ENCODE measurements at regions not wholly inside any gene's neighbourhood (a gene's known extent, or its start where the extent isn't known, plus 50 kb on each side); places are given as distances from the start of the nearest gene placed in this dataset.

DNA sequence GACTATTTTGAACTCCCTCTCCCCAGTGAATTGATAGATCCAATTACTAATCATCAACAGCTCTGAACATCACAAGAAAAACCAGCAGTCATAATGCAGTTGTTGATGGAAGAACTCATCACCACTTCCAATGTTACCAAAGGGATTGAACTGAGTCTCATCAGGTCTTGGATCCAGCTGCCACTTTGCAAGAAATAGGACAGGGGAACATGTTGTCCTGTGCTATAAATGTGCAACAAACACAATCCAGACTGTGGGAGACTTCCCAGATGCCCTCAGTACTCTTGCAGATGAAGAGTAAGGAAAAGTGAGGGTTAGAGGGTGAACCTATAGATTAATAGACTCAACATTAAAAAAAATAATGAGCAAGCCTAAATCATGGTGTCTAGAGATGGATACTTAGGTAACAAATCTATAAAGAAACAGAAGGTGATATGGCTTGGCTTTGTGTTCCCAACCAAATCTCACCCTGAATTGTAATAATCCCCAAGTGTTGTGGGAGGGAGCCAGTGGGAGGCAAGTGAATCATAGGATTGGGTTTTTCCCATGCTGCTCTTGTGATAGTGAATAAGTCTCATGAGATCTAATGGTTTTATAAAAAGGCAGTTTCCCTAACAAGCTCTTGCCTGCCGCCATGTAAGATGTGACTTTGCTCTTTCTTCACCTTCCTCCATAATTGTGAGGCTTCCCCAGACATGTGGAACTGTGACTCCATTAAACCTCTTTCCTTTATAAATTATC lies 63.4 kb upstream of the PAPPA start (continued):
- TF ChIP-seq, protein P1, sequence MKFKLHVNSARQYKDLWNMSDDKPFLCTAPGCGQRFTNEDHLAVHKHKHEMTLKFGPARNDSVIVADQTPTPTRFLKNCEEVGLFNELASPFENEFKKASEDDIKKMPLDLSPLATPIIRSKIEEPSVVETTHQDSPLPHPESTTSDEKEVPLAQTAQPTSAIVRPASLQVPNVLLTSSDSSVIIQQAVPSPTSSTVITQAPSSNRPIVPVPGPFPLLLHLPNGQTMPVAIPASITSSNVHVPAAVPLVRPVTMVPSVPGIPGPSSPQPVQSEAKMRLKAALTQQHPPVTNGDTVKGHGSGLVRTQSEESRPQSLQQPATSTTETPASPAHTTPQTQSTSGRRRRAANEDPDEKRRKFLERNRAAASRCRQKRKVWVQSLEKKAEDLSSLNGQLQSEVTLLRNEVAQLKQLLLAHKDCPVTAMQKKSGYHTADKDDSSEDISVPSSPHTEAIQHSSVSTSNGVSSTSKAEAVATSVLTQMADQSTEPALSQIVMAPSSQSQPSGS (CRISPR knock-in tag; IDR thresholded peaks at IDR 0.05; ENCODE audit: borderline replicate concordance, low read depth) = no peak

DNA sequence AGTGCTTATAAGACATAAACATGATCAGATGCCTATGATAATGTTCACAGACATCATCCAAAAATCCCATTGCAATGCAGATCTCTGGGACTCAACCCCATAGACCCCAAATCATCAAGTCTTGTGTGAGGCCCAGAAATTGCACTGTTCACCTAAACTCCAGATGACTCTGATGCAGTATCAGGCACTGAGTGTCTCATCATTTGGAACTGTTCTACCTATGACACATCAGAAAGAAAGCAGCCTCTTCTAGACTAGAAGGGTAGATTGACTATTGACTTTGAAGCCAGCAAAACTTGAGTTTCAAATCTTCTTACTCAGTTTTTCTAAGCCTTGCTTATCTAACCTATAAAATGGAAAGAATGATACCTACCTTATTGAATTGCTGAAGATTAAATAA lies 58.7 kb upstream of the PAPPA start:
- TF ChIP-seq NFATC4 (CRISPR knock-in tag; IDR thresholded peaks at IDR 0.05) (no peak), ZBTB21 (CRISPR knock-in tag; IDR thresholded peaks at IDR 0.05; ENCODE audit: borderline replicate concordance) (no peak), PRRX2 (CRISPR knock-in tag; IDR thresholded peaks at IDR 0.05) (no peak)
- TF ChIP-seq, protein P2, sequence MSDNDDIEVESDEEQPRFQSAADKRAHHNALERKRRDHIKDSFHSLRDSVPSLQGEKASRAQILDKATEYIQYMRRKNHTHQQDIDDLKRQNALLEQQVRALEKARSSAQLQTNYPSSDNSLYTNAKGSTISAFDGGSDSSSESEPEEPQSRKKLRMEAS (CRISPR knock-in tag; IDR thresholded peaks at IDR 0.05) = no peak
- TF ChIP-seq, protein P3, sequence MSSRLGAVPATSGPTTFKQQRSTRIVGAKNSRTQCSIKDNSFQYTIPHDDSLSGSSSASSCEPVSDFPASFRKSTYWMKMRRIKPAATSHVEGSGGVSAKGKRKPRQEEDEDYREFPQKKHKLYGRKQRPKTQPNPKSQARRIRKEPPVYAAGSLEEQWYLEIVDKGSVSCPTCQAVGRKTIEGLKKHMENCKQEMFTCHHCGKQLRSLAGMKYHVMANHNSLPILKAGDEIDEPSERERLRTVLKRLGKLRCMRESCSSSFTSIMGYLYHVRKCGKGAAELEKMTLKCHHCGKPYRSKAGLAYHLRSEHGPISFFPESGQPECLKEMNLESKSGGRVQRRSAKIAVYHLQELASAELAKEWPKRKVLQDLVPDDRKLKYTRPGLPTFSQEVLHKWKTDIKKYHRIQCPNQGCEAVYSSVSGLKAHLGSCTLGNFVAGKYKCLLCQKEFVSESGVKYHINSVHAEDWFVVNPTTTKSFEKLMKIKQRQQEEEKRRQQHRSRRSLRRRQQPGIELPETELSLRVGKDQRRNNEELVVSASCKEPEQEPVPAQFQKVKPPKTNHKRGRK (CRISPR knock-in tag; IDR thresholded peaks at IDR 0.05; ENCODE audit: borderline replicate concordance) = no peak
- DNase-seq (ENCODE audit: low spot score) (no peak), ATAC-seq (no peak)
- CTCF ChIA-PET = no interaction called here
- Mint-ChIP-seq H3K27ac (no peak overlapping the region), H3K9me3 (peaks cover 24% of the 10 kb centered on the region), H3K27me3 (ENCODE audit: low read depth) (no peaks in the 10 kb centered on the region), H3K4me3 (no peak overlapping the region), H3K36me3 (no peaks in the 10 kb centered on the region; the same call in 1 of the 2 replicates), H3K4me1 (peaks cover 17% of the 10 kb centered on the region)
- POLR2A ChIA-PET = no interaction called here

DNA sequence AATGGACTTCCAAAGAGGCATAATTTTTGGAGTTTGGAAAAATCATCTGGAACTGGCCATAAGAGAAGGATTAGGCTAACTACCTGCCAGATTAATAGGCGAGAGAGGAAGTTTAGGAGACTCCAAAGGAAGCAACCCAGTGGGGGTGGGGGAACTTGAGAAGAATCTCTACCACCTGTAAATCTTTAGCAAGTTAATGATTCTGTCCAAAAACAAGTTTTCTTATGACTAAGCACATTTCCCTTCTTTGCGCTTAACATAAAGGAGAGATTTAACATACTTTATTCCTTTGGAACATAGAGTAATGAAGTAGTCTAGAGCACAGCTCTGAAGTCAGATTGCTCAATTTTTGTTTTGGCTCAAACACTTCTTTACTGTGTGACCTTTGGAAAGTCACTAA lies 58.2 kb upstream of the PAPPA start:
- Mint-ChIP-seq H3K4me3 (no peak overlapping the region), H3K9me3 (peaks cover 19% of the 10 kb centered on the region), H3K4me1 (peaks cover 17% of the 10 kb centered on the region), H3K27me3 (ENCODE audit: low read depth) (no peaks in the 10 kb centered on the region), H3K27ac (no peak overlapping the region), H3K36me3 (no peaks in the 10 kb centered on the region; the same call in 1 of the 2 replicates)
- DNase-seq (ENCODE audit: low spot score) (no peak), ATAC-seq (no peak)
- ChIA-PET CTCF (no interaction called here), POLR2A (no interaction called here)
- no peak for TF ChIP-seq ZNF219 (CRISPR knock-in tag; IDR thresholded peaks at IDR 0.05; ENCODE audit: borderline replicate concordance)
- TF ChIP-seq, protein P4, sequence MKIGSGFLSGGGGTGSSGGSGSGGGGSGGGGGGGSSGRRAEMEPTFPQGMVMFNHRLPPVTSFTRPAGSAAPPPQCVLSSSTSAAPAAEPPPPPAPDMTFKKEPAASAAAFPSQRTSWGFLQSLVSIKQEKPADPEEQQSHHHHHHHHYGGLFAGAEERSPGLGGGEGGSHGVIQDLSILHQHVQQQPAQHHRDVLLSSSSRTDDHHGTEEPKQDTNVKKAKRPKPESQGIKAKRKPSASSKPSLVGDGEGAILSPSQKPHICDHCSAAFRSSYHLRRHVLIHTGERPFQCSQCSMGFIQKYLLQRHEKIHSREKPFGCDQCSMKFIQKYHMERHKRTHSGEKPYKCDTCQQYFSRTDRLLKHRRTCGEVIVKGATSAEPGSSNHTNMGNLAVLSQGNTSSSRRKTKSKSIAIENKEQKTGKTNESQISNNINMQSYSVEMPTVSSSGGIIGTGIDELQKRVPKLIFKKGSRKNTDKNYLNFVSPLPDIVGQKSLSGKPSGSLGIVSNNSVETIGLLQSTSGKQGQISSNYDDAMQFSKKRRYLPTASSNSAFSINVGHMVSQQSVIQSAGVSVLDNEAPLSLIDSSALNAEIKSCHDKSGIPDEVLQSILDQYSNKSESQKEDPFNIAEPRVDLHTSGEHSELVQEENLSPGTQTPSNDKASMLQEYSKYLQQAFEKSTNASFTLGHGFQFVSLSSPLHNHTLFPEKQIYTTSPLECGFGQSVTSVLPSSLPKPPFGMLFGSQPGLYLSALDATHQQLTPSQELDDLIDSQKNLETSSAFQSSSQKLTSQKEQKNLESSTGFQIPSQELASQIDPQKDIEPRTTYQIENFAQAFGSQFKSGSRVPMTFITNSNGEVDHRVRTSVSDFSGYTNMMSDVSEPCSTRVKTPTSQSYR (CRISPR knock-in tag; IDR thresholded peaks at IDR 0.05) = no peak
- TF ChIP-seq, protein P5, sequence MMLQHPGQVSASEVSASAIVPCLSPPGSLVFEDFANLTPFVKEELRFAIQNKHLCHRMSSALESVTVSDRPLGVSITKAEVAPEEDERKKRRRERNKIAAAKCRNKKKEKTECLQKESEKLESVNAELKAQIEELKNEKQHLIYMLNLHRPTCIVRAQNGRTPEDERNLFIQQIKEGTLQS (CRISPR knock-in tag; conservative IDR thresholded peaks at IDR 0.05) = no peak
- TF ChIP-seq, protein P6, sequence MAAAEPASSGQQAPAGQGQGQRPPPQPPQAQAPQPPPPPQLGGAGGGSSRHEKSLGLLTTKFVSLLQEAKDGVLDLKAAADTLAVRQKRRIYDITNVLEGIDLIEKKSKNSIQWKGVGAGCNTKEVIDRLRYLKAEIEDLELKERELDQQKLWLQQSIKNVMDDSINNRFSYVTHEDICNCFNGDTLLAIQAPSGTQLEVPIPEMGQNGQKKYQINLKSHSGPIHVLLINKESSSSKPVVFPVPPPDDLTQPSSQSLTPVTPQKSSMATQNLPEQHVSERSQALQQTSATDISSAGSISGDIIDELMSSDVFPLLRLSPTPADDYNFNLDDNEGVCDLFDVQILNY (CRISPR knock-in tag; IDR thresholded peaks at IDR 0.05) = no peak
- TF ChIP-seq, protein P3 (CRISPR knock-in tag; IDR thresholded peaks at IDR 0.05; ENCODE audit: borderline replicate concordance) = no peak
- no peak for TF ChIP-seq KAT7 (CRISPR knock-in tag; IDR thresholded peaks at IDR 0.05; ENCODE audit: borderline replicate concordance)
- no peak for TF ChIP-seq EMX1 (CRISPR knock-in tag; IDR thresholded peaks at IDR 0.05)
- no peak for TF ChIP-seq SOX15 (CRISPR knock-in tag; IDR thresholded peaks at IDR 0.05)
- no peak for TF ChIP-seq RORB (CRISPR knock-in tag; IDR thresholded peaks at IDR 0.05)
